Pulmonary artery endothelial cell (primary cell): ENCODE measurements at regions not wholly inside any gene's neighbourhood (a gene's known extent, or its start where the extent isn't known, plus 50 kb on each side); places are given as distances from the start of the nearest gene placed in this dataset.

Source experiments
- DNase-seq: peaks from one replicate; pipeline ENCODE4 v3.0.0-alpha.2; 2011; ENCODE audit warnings: low read depth, low spot score

GRCh38 chr2:5751873-5752482 lies 59.8 kb downstream of the SOX11 start:
- DNase-seq, result no peak

- no peak for DNase-seq
Observed at GRCh38 chr2:5756272-5756671, 64.1 kb downstream of the SOX11 start.

GRCh38 chr2:5758346-5758745 lies 66.2 kb downstream of the SOX11 start:
- no peak for DNase-seq

GRCh38 chr2:5759949-5760348 lies 67.8 kb downstream of the SOX11 start:
- DNase-seq, result no peak

- DNase-seq, result no peak
Observed at GRCh38 chr2:5763531-5763930, 71.3 kb downstream of the SOX11 start.

GRCh38 chr2:5764041-5764440 lies 71.9 kb downstream of the SOX11 start:
- no peak for DNase-seq

- DNase-seq, result no peak
Observed at GRCh38 chr2:5766056-5766455, 73.9 kb downstream of the SOX11 start.

GRCh38 chr2:5766561-5766960 lies 74.4 kb downstream of the SOX11 start:
- DNase-seq, result no peak

- no peak for DNase-seq
Observed at GRCh38 chr2:5777131-5777535, 84.9 kb downstream of the SOX11 start.

- no peak for DNase-seq
Observed at GRCh38 chr2:5781679-5782078, 89.5 kb downstream of the SOX11 start.

GRCh38 chr2:5782103-5782502 lies 89.9 kb downstream of the SOX11 start:
- no peak for DNase-seq

- DNase-seq, result no peak
Observed at GRCh38 chr2:5788447-5788846, 96.3 kb downstream of the SOX11 start.

GRCh38 chr2:5791371-5791770 lies 99.2 kb downstream of the SOX11 start:
- DNase-seq, result no peak

GRCh38 chr2:5794012-5794411 lies 101.8 kb downstream of the SOX11 start:
- DNase-seq, result no peak

- DNase-seq, result no peak
Observed at GRCh38 chr2:5798084-5798483, 105.9 kb downstream of the SOX11 start.

- no peak for DNase-seq
Observed at GRCh38 chr2:5799348-5799747, 107.2 kb downstream of the SOX11 start.

GRCh38 chr2:5803547-5803946 lies 111.4 kb downstream of the SOX11 start:
- DNase-seq, result no peak

- DNase-seq, result no peak
Observed at GRCh38 chr2:5818961-5819600, 126.9 kb downstream of the SOX11 start.

- no peak for DNase-seq
Observed at GRCh38 chr2:5824126-5824525, 131.9 kb downstream of the SOX11 start.

GRCh38 chr2:5825686-5826085 lies 133.5 kb downstream of the SOX11 start:
- DNase-seq, result no peak

GRCh38 chr2:5826979-5827655 lies 134.9 kb downstream of the SOX11 start:
- no peak for DNase-seq

GRCh38 chr2:5834501-5834900 lies 142.3 kb downstream of the SOX11 start:
- DNase-seq, result no peak

GRCh38 chr2:5839550-5839949 lies 147.4 kb downstream of the SOX11 start:
- DNase-seq, result no peak
